ENCODE measurements at regions not wholly inside any gene's neighbourhood (a gene's known extent, or its start where the extent isn't known, plus 50 kb on each side); places are given as distances from the start of the nearest gene placed in this dataset.
"Not testable (repeated sequence)": the region's sequence is repeated elsewhere in the genome, so short reads cannot be mapped to it uniquely, and the experiment has no call there.

- DNase-seq, result not testable (repeated sequence)
Observed at GRCh38 chr13:50628512-50628911, 215.0 kb downstream of the DLEU7 start.

GRCh38 chr13:50629497-50629896 lies 214.0 kb downstream of the DLEU7 start:
- DNase-seq, result no peak

- no peak for DNase-seq
Observed at GRCh38 chr13:50629966-50630365, 213.5 kb downstream of the DLEU7 start.

GRCh38 chr13:50631041-50631440 lies 212.5 kb downstream of the DLEU7 start:
- no peak for DNase-seq

- DNase-seq, result no peak
Observed at GRCh38 chr13:50634339-50634738, 209.2 kb downstream of the DLEU7 start.

GRCh38 chr13:50635504-50635903 lies 208.0 kb downstream of the DLEU7 start:
- peak in 11 of 58 donors; percentile 1 to 40 (median 6) for DNase-seq

- DNase-seq, result no peak
Observed at GRCh38 chr13:50636007-50636704, 207.3 kb downstream of the DLEU7 start.

GRCh38 chr13:50643060-50643459 lies 200.4 kb downstream of the DLEU7 start:
- no peak for DNase-seq

GRCh38 chr13:50644081-50644871 lies 199.2 kb downstream of the DLEU7 start:
- no peak for DNase-seq

- DNase-seq, result no peak
Observed at GRCh38 chr13:50645092-50645491, 198.4 kb downstream of the DLEU7 start.

- no peak for DNase-seq
Observed at GRCh38 chr13:50646070-50646469, 197.4 kb downstream of the DLEU7 start.

- DNase-seq, result no peak
Observed at GRCh38 chr13:50649211-50649610, 194.3 kb downstream of the DLEU7 start.

- no peak for DNase-seq
Observed at GRCh38 chr13:50650592-50651504, 192.6 kb downstream of the DLEU7 start.

GRCh38 chr13:50651922-50652321 lies 191.6 kb downstream of the DLEU7 start:
- DNase-seq, result no peak

- DNase-seq, result no peak
Observed at GRCh38 chr13:50654331-50654730, 189.2 kb downstream of the DLEU7 start.

- DNase-seq, result not testable (repeated sequence)
Observed at GRCh38 chr13:50661881-50662280, 181.6 kb downstream of the DLEU7 start.

- DNase-seq, result no peak
Observed at GRCh38 chr13:50664951-50665350, 178.5 kb downstream of the DLEU7 start.

- DNase-seq, result no peak
Observed at GRCh38 chr13:50668049-50668448, 175.4 kb downstream of the DLEU7 start.

GRCh38 chr13:50668691-50669271 lies 174.7 kb downstream of the DLEU7 start:
- DNase-seq, result peak in 2 of 58 donors; percentile 23 to 36

GRCh38 chr13:50670272-50670671 lies 173.2 kb downstream of the DLEU7 start:
- DNase-seq, result no peak

GRCh38 chr13:50670847-50671496 lies 172.5 kb downstream of the DLEU7 start:
- no peak for DNase-seq

Data from anterior cingulate cortex (tissue), 58 donors.